HUDEP-2 (cell line): ENCODE measurements at regions not wholly inside any gene's neighbourhood (a gene's known extent, or its start where the extent isn't known, plus 50 kb on each side); places are given as distances from the start of the nearest gene placed in this dataset.

Source experiments
- DNase-seq, 76 experiments: peaks; one replicate each; lab custom pipeline; 2025; ENCODE audit not compliant: unreplicated experiment in 76 of 76; lab: John Stamatoyannopoulos, UW

DNA sequence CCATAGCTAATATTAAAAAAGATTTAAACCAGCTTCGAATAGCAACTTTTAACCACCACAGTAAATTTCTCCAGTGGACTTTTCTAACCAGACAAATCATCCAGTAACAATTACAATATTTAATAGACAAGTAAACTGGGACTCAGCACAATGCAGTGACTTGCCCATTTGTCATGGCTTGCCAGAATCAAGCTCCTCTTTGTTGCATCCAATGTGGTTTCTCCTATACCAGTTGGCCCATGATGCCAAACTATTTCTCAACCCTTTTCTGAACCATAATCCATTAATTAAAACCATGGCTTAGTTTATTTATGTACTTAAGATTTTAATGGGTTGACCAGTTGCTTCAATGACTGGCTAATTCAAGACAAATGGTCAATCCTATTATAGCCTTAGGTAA lies 64.4 kb downstream of the DIO2 start:
- no peak for DNase-seq

DNA sequence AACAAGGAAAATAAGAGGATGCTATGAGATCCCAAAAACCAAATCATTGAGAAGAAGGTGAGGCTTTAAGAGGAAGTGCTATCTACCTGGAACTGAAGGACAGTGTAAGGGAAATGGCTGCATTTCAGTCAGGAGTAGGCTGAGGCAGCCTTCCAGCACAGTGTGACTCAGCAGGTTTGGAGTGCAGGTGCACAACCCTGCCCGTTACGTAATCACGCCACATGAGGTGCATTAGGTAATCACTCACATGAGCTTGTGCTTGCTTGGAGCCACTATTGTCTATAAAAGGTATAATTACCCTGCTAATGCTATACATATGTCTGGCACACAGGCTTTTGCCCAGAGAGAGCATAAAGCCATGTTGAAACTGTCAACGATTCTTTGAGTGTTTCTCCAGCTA lies 74.9 kb downstream of the DIO2 start:
- DNase-seq, result no peak

DNA sequence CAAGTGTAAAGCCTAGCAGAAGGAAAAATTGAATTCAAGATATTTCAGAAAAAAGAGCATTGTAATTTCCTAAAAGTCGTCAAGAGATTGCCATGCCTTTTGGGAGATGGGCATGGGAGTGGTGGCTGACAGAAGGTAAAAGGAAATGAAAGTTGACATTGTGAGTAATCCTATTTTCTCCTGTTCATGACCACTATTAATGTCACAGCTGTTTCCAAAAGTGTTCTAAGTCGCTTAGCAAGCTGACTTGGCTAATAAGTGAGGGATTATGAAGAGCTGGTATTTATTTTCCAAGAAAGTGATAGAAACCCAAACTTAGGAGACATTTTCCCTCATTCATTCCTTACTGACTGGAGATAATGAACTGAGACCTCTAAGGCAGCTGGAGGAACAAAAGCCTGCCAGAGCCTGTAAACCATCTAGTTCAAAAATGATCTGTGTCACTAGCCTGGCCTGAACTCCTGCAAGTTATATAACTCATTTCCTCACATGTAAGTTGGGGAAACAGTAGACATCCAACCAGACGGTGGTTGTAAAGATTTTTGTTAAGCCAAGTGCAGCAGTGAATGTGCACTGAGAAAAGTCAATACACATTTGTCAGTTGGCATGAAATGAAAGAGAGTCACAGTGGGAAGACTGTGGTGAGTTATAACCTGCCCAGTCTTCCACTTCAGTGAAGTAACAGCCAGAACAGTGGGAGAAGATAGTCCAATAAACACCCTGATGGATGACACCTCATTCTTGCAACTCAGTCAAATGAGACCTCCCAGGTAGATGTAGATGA lies 75.8 kb downstream of the DIO2 start:
- no peak for DNase-seq

- no peak for DNase-seq
Measured at GRCh38 chr14:80134321-80134720, 77.0 kb downstream of the DIO2 start.

DNA sequence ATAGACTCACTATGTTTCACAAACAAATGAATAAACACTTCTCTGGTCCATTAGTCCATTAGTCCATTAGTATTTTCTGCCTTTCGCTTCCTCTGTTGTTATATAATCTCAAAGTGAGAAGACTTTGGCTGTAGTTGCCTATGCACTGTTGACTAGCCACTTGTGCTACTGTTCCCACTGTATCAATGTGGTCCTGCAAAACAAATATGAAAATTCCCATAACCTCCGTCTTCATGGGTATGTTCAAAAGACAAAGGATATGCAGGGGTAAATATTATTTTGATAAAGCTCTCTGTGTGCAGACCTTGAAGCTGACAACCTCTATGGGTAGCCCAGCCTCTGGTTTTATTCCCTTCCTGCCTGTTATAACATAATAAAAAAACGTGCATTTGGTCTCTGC lies 77.8 kb downstream of the DIO2 start:
- no peak for DNase-seq

- no peak for DNase-seq
Measured at GRCh38 chr14:80127466-80127865, 83.8 kb downstream of the DIO2 start.

DNA sequence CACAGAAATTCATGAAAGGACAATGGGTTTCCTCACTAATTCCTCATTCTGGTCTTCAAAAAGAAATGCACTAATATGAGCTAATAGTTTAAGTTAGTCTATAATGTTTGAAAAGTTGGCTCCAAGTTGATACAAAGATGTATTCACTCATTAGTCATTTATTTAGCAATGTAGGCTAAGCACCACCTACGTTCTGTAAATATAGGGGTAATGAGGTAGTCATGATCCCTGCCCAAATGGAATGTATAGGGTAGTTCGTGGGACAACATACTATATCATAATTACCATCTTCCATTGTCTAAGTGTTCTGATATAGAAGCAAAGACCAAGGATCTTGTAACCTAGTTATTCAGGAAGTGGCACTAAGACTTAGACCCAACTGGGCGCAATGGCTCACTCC lies 86.5 kb downstream of the DIO2 start:
- DNase-seq, result no peak

DNA sequence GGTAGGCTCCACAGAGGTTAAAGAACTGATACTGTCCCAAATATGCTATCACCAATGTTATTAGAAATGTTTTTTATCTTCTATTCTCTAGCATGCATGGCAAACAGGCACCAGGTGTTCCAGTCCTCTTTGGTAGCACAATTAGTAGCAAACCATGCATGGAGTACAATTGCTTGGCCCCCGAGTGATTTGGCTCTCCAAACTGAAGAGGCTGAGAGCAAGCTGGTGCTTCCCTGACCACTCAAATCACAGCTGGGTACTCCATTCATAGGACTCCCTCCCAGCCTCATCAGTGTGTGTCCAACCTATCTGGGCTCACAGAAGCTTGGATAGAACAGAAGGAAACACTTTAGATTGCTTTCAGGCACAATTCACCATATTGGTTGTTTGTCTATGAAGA lies 93.4 kb downstream of the DIO2 start:
- no peak for DNase-seq

GRCh38 chr14:80116157-80116556 lies 95.1 kb downstream of the DIO2 start:
- no peak for DNase-seq

DNA sequence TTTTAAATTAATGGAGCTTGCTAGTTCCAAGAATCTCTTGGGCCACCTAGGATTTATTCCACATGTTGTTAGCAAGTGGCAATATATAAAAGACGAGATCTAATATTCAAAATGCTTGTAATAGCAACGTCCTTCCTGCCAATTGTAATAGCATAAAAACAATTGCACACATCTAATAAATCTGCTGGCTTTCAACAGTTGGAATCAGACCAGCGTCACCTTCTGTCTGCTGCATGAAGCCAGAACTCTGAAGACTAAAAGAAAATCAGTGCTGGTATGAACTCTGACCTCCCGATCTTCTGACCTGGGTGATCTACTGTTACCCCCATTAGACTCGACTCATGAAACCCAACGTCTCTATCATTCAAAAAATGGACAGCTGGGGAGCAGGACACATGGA lies 100.6 kb downstream of the DIO2 start:
- no peak for DNase-seq

- DNase-seq, result no peak
Measured at GRCh38 chr14:80109055-80109454, 102.2 kb downstream of the DIO2 start.

DNA sequence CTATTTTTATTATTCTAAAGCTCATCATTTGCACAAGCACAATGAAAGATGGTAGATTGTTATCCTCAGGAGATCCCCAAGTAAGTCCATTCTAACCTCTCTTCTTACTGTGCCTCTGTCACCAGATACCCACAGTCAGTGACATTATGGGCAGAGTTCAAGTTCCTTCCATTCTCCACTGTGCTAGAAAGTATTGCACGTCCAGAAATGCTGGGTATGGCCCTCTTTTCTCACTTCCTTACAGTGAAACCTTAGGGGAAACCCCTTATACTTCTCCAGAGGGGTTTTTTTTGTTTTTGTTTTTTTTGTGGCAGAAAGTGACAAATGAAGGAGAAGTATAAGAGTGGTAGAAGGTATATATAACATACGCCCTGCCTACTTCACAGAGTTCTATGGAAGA lies 102.9 kb downstream of the DIO2 start:
- no peak for DNase-seq

GRCh38 chr14:80105488-80105994 lies 105.8 kb downstream of the DIO2 start:
- DNase-seq, result no peak

DNA sequence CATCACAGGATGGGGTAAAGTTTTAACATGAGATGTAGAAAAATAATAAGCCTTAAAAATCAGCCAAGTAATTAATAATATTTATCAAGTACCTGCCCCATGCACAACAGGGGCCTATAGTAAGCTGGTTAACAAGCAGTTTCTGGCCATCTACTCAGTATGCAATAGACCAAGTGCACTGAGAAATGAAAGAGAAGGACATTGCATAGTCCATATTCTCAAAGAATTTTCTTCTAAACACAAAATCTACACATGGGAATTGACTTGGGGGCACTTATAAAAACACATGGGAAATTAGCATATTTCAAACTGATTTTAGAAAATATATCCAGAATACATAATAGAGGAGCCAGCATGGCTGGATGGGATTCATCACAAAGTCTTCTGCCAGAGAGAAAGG lies 109.5 kb downstream of the DIO2 start:
- DNase-seq, result no peak

GRCh38 chr14:80100681-80101080 lies 110.6 kb downstream of the DIO2 start:
- no peak for DNase-seq

- no peak for DNase-seq
Measured at GRCh38 chr14:80095623-80096022, 115.7 kb downstream of the DIO2 start.

- DNase-seq, result no peak
Measured at GRCh38 chr14:80087411-80087810, 123.9 kb downstream of the DIO2 start.

- no peak for DNase-seq
Measured at GRCh38 chr14:80084196-80084595, 127.1 kb downstream of the DIO2 start.

GRCh38 chr14:80080601-80081000 lies 130.7 kb downstream of the DIO2 start:
- no peak for DNase-seq

DNA sequence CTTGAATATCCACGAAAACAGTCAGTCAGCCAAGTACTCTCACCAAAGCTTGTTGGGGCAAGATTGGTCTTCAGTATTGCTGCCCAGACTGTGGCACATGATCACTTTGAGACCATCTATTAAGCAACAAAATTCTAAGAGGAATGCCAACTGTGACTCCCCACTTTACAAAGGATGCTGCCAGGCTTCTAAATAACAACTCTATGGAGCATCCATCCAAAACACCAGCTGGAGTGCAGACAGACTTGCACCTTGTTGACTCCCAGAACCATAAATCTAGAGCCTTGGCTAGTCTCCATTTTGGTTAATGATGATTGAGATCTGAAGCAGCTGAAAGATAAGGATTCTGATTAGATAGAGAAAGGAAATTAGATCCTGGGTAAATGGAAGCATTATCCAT lies 132.8 kb downstream of the DIO2 start:
- no peak for DNase-seq

DNA sequence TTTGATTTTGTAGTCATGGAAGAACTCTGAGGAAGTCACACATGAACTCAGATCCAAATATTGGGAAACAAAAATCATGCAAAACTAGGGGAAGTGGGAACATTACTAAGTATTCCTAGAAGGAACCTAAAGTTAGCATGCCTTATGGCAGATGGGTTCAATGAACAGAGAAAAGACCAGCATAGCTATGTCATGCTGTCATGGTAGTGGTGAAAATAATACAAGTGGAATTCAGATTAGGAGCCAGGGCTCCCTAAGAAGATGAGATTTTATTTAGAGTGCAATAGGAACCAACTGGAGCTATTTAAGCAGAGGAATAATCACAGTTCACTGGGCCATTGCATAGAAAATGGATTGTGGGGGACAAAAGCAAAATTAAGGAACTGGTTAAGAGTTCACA lies 134.0 kb downstream of the DIO2 start:
- DNase-seq, result no peak

- DNase-seq, result no peak
Measured at GRCh38 chr14:80074900-80075574, 136.3 kb downstream of the DIO2 start.
